ENCODE measurements at regions not wholly inside any gene's neighbourhood (a gene's known extent, or its start where the extent isn't known, plus 50 kb on each side); places are given as distances from the start of the nearest gene placed in this dataset.

DNA sequence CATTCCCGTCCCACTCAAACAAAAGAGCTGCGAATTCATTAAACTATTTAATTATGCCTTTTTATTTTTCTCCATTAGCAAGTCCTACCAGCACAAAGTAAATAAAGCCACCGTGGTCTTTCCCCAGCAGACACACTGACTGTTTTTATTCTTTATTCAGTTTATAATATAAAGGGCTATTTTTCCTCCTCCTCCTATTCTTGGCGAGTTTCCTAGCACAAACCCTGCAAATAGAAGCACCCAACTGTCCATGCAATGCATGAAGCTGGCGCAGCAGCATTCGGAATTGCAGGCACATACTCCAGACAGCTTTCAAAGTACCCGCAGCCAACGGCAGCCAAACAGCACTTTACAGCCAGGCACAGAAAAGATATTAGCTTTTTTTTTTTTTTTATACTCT lies 583.4 kb upstream of the PSMD7 start:
- Histone ChIP-seq H4K20me1 (ENCODE audit: insufficient read depth, low read length) (no peaks in the 10 kb centered on the region), H3K4me1 (ENCODE audit: insufficient read depth, low read length, severe bottlenecking) (no peaks in the 10 kb centered on the region), H3K4me3 (ENCODE audit: low read depth, low read length, poor library complexity, severe bottlenecking) (no peak overlapping the region), H3K9ac (ENCODE audit: low read length) (no peak overlapping the region), H3K9me2 (ENCODE audit: low read depth, low read length) (no peaks in the 10 kb centered on the region), H2AFZ (ENCODE audit: low read length) (no peak overlapping the region), H3K79me2 (ENCODE audit: insufficient read depth, low read length) (no peaks in the 10 kb centered on the region), H3K36me3 (ENCODE audit: insufficient read depth, low read length) (no peaks in the 10 kb centered on the region), H3F3A (ENCODE audit: insufficient read depth, low read length) (no peaks in the 10 kb centered on the region), H3K9me3 (ENCODE audit: low read length) (no peaks in the 10 kb centered on the region), H3K4me2 (ENCODE audit: low read length) (no peak overlapping the region), H3K27me3 (ENCODE audit: insufficient read depth, low read length) (no peaks in the 10 kb centered on the region), H3K27ac (ENCODE audit: low read depth, low read length, poor library complexity, severe bottlenecking) (no peak overlapping the region)
- no peak for TF ChIP-seq EZH2 (IDR thresholded peaks at IDR 0.05; ENCODE audit: borderline replicate concordance, low read length)
- TF ChIP-seq, protein P1, sequence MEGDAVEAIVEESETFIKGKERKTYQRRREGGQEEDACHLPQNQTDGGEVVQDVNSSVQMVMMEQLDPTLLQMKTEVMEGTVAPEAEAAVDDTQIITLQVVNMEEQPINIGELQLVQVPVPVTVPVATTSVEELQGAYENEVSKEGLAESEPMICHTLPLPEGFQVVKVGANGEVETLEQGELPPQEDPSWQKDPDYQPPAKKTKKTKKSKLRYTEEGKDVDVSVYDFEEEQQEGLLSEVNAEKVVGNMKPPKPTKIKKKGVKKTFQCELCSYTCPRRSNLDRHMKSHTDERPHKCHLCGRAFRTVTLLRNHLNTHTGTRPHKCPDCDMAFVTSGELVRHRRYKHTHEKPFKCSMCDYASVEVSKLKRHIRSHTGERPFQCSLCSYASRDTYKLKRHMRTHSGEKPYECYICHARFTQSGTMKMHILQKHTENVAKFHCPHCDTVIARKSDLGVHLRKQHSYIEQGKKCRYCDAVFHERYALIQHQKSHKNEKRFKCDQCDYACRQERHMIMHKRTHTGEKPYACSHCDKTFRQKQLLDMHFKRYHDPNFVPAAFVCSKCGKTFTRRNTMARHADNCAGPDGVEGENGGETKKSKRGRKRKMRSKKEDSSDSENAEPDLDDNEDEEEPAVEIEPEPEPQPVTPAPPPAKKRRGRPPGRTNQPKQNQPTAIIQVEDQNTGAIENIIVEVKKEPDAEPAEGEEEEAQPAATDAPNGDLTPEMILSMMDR (IDR thresholded peaks at IDR 0.05; ENCODE audit: low read length), result no peak

DNA sequence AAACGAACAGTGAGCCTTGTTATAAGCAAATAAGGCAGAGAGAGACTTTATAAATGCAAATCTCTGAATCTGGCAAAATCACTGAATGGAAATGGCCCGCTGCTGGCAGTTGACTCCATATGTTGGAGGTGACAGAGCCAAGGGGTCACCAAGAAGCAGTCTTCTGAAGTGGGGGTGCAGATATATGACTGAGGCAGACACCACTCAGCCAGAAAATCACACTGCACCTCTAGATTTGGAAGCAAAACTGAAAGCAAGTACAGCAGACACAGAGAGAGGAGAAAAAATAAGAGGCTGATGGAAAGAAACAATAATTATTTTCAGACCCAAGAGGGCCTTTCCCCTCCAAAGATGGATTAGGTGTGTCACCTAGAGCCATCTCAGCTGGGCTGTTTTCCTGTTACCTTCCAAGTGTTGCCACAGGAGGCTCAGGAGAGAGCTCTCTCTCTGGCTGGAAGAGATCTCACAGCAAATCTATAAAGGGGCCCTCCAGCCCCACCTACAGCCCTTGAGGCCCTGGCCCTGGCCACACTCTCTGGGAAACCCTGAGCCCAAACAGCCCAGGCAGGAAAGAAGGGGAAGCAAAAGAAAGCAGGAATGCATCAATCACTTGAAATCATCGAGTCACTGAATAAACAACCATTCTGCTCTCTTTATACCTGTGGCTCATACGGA lies 585.1 kb upstream of the PSMD7 start:
- Histone ChIP-seq H3K4me2 (ENCODE audit: low read length) (no peak overlapping the region), H3K9me3 (ENCODE audit: low read length) (no peaks in the 10 kb centered on the region), H4K20me1 (ENCODE audit: insufficient read depth, low read length) (no peaks in the 10 kb centered on the region), H3K4me3 (ENCODE audit: low read depth, low read length, poor library complexity, severe bottlenecking) (no peak overlapping the region), H3K36me3 (ENCODE audit: insufficient read depth, low read length) (no peaks in the 10 kb centered on the region), H3F3A (ENCODE audit: insufficient read depth, low read length) (no peaks in the 10 kb centered on the region), H3K27ac (ENCODE audit: low read depth, low read length, poor library complexity, severe bottlenecking) (no peak overlapping the region), H3K27me3 (ENCODE audit: insufficient read depth, low read length) (no peaks in the 10 kb centered on the region), H3K9me2 (ENCODE audit: low read depth, low read length) (no peaks in the 10 kb centered on the region), H3K79me2 (ENCODE audit: insufficient read depth, low read length) (no peaks in the 10 kb centered on the region), H3K9ac (ENCODE audit: low read length) (no peak overlapping the region), H3K4me1 (ENCODE audit: insufficient read depth, low read length, severe bottlenecking) (no peaks in the 10 kb centered on the region), H2AFZ (ENCODE audit: low read length) (no peak overlapping the region)
- TF ChIP-seq, protein P1 (IDR thresholded peaks at IDR 0.05; ENCODE audit: low read length), result no peak
- no peak for TF ChIP-seq EZH2 (IDR thresholded peaks at IDR 0.05; ENCODE audit: borderline replicate concordance, low read length)

DNA sequence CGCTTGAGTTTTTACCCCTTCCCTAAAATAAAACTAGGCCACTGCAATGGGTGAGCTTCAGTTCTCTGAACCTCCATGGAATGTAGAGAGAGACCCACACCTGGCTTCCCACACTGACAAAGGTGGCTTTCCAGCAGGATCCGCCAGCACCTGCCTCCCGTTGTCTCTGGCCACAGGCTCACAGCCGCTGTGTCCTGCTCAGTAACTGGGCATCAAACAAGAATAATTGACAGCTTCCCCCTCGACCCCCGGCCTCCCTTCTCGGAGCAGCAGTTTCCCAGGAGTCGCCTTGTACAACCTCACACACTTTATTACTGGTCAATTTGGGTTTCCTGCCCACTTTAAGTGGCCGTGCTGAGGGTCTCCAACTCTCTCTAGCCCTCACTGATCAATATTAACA lies 586.1 kb upstream of the PSMD7 start:
- H3K4me3 ChIP-seq (ENCODE audit: low read depth, low read length, poor library complexity, severe bottlenecking), result no peak overlapping the region
- H3K79me2 ChIP-seq (ENCODE audit: insufficient read depth, low read length), result no peaks in the 10 kb centered on the region
- no peak overlapping the region for H3K27ac ChIP-seq (ENCODE audit: low read depth, low read length, poor library complexity, severe bottlenecking)
- no peak overlapping the region for H3K9ac ChIP-seq (ENCODE audit: low read length)
- H2AFZ ChIP-seq (ENCODE audit: low read length), result no peak overlapping the region
- no peaks in the 10 kb centered on the region for H3K9me3 ChIP-seq (ENCODE audit: low read length)
- TF ChIP-seq, protein P1 (IDR thresholded peaks at IDR 0.05; ENCODE audit: low read length), result no peak
- no peak for TF ChIP-seq EZH2 (IDR thresholded peaks at IDR 0.05; ENCODE audit: borderline replicate concordance, low read length)
- no peaks in the 10 kb centered on the region for H3F3A ChIP-seq (ENCODE audit: insufficient read depth, low read length)
- H3K4me2 ChIP-seq (ENCODE audit: low read length), result no peak overlapping the region
- H3K27me3 ChIP-seq (ENCODE audit: insufficient read depth, low read length), result no peaks in the 10 kb centered on the region
- H4K20me1 ChIP-seq (ENCODE audit: insufficient read depth, low read length), result no peaks in the 10 kb centered on the region
- no peaks in the 10 kb centered on the region for H3K36me3 ChIP-seq (ENCODE audit: insufficient read depth, low read length)
- no peaks in the 10 kb centered on the region for H3K9me2 ChIP-seq (ENCODE audit: low read depth, low read length)
- H3K4me1 ChIP-seq (ENCODE audit: insufficient read depth, low read length, severe bottlenecking), result no peaks in the 10 kb centered on the region
